VCaP (cell line): ENCODE measurements at regions not wholly inside any gene's neighbourhood (a gene's known extent, or its start where the extent isn't known, plus 50 kb on each side); places are given as distances from the start of the nearest gene placed in this dataset.

Experiments
- H3K27ac ChIP-seq: fragments of 450-650 bp; 2 replicates; pipeline ENCODE4 v1.5.1; 2017
- TF ChIP-seq, protein P1 (sequence below): fragments of 450-650 bp; conservative IDR thresholded peaks from 2 replicates; pipeline ENCODE4 v1.5.1; 2017; ENCODE audit warnings: mild to moderate bottlenecking, moderate library complexity

DNA sequence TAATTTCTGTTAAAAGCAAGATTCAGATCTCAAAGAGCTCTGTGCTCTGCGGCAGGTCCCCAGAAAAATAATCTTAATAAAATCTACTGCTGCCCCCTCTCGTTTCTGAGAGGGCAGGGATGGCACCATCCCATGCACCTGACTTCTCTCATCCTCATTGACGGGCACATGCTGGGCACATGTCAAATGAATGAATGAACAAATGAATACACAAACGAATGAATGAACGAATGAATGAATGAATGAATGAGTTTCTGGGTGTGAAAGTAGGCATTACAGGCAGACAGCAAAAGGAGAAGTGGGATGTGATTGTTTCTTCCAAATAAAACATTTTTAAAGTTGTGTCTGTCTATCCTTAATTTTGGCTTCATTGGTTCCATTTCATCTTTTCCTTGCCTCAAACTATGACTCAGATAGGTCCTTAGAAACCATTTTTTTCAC lies 398.1 kb upstream of the PRKCQ start:
- H3K27ac ChIP-seq = no peak overlapping the region
- TF ChIP-seq, protein P1, sequence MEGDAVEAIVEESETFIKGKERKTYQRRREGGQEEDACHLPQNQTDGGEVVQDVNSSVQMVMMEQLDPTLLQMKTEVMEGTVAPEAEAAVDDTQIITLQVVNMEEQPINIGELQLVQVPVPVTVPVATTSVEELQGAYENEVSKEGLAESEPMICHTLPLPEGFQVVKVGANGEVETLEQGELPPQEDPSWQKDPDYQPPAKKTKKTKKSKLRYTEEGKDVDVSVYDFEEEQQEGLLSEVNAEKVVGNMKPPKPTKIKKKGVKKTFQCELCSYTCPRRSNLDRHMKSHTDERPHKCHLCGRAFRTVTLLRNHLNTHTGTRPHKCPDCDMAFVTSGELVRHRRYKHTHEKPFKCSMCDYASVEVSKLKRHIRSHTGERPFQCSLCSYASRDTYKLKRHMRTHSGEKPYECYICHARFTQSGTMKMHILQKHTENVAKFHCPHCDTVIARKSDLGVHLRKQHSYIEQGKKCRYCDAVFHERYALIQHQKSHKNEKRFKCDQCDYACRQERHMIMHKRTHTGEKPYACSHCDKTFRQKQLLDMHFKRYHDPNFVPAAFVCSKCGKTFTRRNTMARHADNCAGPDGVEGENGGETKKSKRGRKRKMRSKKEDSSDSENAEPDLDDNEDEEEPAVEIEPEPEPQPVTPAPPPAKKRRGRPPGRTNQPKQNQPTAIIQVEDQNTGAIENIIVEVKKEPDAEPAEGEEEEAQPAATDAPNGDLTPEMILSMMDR = no peak

DNA sequence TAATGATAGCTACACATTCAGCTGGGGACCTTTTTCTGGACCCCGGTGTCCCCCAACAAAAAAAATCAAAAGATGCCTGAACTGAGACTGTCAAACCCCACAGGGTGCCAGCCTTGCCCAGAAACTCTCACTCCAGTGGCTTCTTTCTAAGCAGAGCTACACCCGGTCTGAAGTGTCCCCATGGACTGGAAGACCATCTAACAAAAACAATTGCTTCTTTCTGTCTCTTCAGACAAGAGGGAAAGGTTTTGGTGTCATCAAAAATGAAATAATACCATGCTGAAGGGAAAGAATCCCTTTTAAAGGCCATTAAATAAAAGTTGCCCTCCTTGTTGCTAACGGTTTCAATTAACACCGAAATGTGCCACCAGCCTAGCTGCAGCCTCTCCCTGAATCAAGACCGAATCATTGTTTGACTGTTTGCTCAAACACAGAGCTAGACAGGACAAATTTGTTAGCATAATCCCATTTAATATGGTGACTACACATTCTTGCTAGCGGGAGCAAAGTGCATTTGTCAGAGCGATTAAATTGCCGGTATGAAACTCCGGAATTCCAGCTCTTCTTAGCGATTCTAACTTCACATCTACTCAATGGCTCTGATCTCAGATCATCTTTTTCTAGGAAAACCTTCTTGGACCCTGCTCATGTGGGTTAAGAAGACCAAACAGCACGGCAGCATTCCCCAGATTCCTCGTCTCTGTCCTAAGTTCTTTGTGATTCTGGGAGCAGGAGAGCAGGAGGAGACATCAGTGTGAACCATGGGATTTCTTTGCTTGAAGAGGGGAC lies 397.5 kb upstream of the PRKCQ start:
- TF ChIP-seq, protein P1 = no peak
- H3K27ac ChIP-seq = no peak overlapping the region

DNA sequence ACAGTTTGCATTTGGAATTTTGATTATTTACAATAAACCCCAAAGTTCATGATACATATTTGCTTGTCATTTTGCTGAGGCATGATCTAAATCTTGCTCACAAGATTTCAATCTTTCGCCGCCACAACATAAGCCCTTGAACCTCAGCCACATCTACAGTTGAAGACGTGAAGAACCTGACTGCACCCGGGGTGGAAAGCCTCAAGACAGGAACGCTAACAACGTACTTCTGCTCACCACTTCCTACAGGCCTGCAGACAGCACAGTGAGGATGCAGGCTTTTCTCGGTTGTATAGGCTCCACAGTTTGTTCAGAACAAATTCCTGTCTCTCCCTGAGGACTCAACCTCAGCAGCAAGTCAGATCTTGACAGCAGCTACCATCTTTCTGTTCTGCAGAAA lies 393.8 kb upstream of the PRKCQ start:
- no peak overlapping the region for H3K27ac ChIP-seq
- TF ChIP-seq, protein P1 = no peak

DNA sequence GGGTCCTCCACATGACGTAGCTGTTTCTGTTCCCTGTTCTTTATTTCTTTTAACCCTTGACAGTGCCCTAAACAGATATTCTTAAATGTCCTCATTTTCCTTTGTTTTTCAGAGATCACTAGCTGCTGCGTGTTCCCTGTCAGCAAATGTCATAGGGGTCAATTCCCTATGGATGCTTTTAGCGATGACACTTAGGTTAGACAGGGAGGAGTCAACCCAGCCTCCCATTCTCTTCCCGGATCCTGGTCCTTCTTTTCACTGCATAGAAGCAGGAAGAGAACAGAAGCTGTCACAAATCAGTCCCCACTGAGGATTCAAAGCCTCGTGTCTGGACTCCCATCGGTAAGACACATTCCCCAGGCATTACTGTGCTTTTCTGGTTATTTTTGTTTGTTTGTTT lies 392.1 kb upstream of the PRKCQ start:
- TF ChIP-seq, protein P1 = no peak

DNA sequence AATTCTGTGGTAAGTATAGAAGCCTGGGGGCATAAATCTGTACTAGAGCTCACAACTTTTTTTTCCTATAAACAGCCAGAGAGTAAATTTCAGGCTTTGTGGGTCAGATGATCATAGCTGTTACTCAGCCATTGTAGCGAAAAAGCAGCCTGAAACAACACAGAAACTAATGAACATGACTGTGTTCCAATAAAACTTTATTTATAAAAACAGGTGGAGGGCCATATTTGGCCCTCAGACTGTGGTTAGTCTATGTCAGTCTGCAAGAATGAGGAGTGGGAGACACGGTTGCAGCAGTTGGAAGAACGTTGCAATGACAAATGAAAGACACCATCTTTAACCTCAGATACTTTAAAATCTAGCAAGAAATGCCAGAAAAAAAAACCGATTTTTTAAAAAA lies 389.6 kb upstream of the PRKCQ start:
- H3K27ac ChIP-seq = no peak overlapping the region
- TF ChIP-seq, protein P1 = no peak

More for the DNA sequence above, 392.1 kb upstream of the PRKCQ start:
- no peak overlapping the region for H3K27ac ChIP-seq

DNA sequence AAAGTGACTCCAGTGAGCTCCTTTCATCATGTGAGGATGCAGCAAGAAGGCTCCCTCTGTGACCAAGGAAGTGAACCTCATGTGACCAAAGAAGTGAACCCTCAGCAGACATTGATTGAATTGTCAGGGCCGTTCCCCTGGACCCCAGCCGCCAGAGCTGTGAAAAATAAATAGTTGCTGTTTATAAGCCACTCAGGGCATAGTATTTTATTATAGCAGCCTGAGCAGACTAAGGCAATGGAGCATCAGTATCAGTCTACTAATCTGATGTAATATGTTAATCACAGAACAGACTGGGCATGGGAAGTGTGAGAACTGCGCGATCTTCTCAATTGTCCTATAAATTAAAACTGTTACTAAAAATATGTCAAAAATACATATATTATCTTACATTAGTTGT lies 384.5 kb upstream of the PRKCQ start:
- TF ChIP-seq, protein P1 = no peak
- H3K27ac ChIP-seq = no peak overlapping the region

DNA sequence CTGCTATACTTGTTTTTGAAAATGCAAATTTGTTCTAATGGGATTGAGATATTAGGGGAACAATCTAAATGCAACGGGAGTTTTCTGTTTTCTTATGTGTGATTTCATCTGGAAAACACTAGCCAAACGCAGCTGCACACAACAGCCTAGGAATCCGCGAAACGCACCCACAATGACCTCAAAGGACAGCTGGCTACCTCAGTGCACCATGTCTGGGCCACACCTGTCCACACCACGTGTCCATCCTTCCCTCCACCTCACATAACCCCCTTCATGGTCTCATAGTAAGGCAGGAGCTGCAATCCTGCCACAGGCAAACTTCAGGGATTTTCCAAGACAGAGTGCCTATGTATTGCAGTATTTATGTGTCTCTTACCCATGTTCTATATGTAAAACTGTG lies 382.5 kb upstream of the PRKCQ start:
- TF ChIP-seq, protein P1 = no peak
- no peak overlapping the region for H3K27ac ChIP-seq
